ENCODE measurements at regions not wholly inside any gene's neighbourhood (a gene's known extent, or its start where the extent isn't known, plus 50 kb on each side); places are given as distances from the start of the nearest gene placed in this dataset.
"Not testable (repeated sequence)": the region's sequence is repeated elsewhere in the genome, so short reads cannot be mapped to it uniquely, and the experiment has no call there.

DNA sequence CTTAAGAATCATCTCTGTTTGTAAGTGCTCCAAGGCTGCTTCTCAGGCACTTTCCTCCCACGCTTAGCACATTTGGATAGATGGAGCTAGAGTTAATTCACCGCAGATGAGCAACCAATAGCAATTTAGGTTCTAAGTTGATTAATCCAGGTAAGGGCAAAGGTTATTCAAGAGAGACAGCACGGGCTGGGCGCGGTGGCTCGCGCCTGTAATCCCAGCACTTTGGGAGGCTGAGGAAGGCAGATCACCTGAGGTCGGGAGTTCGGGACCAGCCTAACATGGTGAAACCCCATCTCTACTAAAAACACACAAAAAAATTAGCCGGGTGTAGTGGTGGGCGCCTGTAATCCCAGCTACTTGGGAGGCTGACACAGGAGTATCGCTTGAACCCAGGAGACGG is 54.5 kb upstream of the UNC13C start:
- DNase-seq (ENCODE audit: extremely low spot score, unreplicated experiment); H3K4me3 Mint-ChIP-seq (ENCODE audit: unreplicated experiment); H3K27ac Mint-ChIP-seq (ENCODE audit: unreplicated experiment); H3K4me1 Mint-ChIP-seq (ENCODE audit: unreplicated experiment); H3K36me3 Mint-ChIP-seq (ENCODE audit: unreplicated experiment); H3K27me3 Mint-ChIP-seq (ENCODE audit: unreplicated experiment): not testable (repeated sequence)
- peaks cover 15% of the 10 kb centered on the region for H3K9me3 Mint-ChIP-seq (ENCODE audit: unreplicated experiment)

DNA sequence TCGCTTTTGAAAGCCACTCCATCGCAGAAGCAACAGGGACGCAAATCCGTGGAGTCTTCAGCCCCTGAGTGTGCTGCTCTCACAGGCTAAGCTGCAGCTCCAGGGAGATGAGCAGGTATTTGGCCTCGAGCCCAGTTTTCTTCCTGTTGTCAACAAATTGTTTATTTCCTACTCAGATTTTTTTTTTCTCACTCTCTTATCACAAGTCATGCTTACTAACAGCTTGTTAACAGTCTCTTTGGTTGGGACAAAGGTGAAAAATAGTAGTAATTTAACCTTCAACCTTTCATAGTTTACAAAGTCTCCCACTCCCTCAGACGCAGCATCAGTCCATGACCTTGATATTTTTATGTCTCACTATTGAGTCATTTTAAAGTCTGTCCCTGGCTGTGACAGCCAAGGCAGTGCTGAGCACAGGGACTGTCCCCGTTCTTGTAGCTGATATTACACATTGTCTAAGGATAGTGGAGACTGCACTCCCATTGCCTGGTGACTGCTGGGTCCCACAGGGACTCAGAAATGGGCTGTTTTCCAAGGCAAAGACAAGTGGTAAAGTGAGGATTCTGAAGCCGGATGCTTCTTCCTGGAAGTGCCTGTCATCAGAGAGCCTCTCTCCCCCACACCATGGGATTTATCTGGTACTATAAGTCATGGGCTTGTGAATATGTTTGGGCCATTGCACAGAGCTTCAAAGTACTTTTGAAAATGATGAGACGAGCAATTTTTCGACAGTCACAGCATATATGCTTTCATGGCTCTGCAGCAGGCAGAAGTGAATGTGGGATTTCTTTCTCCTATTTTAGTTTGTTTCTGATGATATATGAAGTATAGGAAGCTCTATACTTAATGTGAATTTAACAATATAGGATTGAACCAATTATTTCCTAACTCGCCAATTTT is 59.8 kb upstream of the UNC13C start:
- TF ChIP-seq, protein P1, sequence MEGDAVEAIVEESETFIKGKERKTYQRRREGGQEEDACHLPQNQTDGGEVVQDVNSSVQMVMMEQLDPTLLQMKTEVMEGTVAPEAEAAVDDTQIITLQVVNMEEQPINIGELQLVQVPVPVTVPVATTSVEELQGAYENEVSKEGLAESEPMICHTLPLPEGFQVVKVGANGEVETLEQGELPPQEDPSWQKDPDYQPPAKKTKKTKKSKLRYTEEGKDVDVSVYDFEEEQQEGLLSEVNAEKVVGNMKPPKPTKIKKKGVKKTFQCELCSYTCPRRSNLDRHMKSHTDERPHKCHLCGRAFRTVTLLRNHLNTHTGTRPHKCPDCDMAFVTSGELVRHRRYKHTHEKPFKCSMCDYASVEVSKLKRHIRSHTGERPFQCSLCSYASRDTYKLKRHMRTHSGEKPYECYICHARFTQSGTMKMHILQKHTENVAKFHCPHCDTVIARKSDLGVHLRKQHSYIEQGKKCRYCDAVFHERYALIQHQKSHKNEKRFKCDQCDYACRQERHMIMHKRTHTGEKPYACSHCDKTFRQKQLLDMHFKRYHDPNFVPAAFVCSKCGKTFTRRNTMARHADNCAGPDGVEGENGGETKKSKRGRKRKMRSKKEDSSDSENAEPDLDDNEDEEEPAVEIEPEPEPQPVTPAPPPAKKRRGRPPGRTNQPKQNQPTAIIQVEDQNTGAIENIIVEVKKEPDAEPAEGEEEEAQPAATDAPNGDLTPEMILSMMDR (IDR thresholded peaks at IDR 0.05): no peak
- DNase-seq (ENCODE audit: extremely low spot score, unreplicated experiment): no peak
- peaks cover 3% of the 10 kb centered on the region for H3K27me3 Mint-ChIP-seq (ENCODE audit: unreplicated experiment)
- H3K27ac Mint-ChIP-seq (ENCODE audit: unreplicated experiment): no peak overlapping the region
- no peaks in the 10 kb centered on the region for H3K9me3 Mint-ChIP-seq (ENCODE audit: unreplicated experiment)
- H3K4me1 Mint-ChIP-seq (ENCODE audit: unreplicated experiment): no peaks in the 10 kb centered on the region
- no peak overlapping the region for H3K4me3 Mint-ChIP-seq (ENCODE audit: unreplicated experiment)
- H3K36me3 Mint-ChIP-seq (ENCODE audit: unreplicated experiment): no peaks in the 10 kb centered on the region

DNA sequence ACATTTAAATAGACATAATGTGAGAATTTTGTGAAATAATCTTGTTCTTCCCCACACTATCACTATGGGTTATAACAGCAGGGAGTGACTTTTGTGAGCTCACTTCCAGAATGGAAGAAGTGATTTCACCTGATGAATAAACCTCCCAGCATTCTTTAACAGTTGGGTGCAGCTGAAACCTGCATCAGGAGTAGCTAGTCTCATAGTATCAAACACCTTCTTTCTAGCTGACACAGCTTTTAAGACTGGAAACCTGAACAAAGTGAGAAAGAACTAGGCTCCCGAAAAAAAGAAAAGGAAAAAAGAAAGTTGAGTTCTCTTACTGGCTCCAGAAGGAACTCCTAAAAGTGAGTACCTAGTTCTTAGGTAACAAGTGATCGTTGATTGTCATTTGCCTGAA is 61.1 kb upstream of the UNC13C start:
- no peaks in the 10 kb centered on the region for H3K36me3 Mint-ChIP-seq (ENCODE audit: unreplicated experiment)
- no peaks in the 10 kb centered on the region for H3K4me1 Mint-ChIP-seq (ENCODE audit: unreplicated experiment)
- DNase-seq (ENCODE audit: extremely low spot score, unreplicated experiment): no peak
- no peak overlapping the region for H3K4me3 Mint-ChIP-seq (ENCODE audit: unreplicated experiment)
- TF ChIP-seq, protein P1 (IDR thresholded peaks at IDR 0.05): no peak
- no peaks in the 10 kb centered on the region for H3K9me3 Mint-ChIP-seq (ENCODE audit: unreplicated experiment)
- H3K27me3 Mint-ChIP-seq (ENCODE audit: unreplicated experiment): peaks cover 3% of the 10 kb centered on the region
- no peak overlapping the region for H3K27ac Mint-ChIP-seq (ENCODE audit: unreplicated experiment)

DNA sequence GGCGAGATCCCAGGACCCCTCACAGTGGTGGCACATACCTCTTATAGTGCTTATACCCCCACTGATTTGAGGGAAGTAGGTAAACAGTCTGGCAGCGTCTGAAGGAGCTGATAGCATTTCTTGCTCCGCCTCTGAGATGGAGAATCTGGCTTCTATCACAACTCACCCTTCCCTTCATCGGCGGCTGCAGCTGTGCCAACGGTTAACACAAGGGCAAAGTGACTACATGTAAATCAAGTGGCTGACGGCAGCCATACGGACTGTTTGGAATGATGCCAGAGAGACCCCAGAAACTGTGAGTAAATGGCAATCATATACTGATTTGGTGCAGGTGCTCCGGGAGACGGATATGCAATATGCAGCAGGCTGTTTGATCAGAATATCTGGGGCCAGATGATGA is 66.8 kb upstream of the UNC13C start:
- no peak overlapping the region for H3K4me3 Mint-ChIP-seq (ENCODE audit: unreplicated experiment)
- DNase-seq (ENCODE audit: extremely low spot score, unreplicated experiment): no peak
- H3K36me3 Mint-ChIP-seq (ENCODE audit: unreplicated experiment): no peaks in the 10 kb centered on the region
- no peaks in the 10 kb centered on the region for H3K9me3 Mint-ChIP-seq (ENCODE audit: unreplicated experiment)
- TF ChIP-seq, protein P1 (IDR thresholded peaks at IDR 0.05): no peak
- no peak overlapping the region for H3K27ac Mint-ChIP-seq (ENCODE audit: unreplicated experiment)
- H3K27me3 Mint-ChIP-seq (ENCODE audit: unreplicated experiment): no peaks in the 10 kb centered on the region
- no peaks in the 10 kb centered on the region for H3K4me1 Mint-ChIP-seq (ENCODE audit: unreplicated experiment)

DNA sequence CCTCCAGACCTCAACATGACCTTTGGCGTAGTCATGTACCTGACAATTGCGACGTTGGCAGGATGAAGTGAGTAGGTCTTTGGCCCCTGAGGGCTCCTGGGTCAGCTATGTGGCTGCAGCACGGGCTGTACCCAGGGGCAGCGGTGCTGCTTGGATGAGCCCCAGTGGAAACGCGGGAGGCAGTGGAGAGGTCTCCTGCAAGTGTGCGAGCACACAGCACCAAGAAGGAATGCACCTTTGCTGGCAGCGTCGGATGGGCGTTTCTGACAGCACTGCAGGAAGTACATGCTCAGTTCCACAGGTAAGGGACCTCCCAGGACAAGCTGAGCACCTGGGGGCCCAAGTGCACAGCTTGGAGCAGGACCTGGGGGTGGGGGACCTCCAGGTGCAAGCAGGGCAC is 67.4 kb upstream of the UNC13C start:
- H3K27ac Mint-ChIP-seq (ENCODE audit: unreplicated experiment): no peak overlapping the region

More for the DNA sequence above, 67.4 kb upstream of the UNC13C start:
- no peak overlapping the region for H3K4me3 Mint-ChIP-seq (ENCODE audit: unreplicated experiment)
- no peaks in the 10 kb centered on the region for H3K9me3 Mint-ChIP-seq (ENCODE audit: unreplicated experiment)
- DNase-seq (ENCODE audit: extremely low spot score, unreplicated experiment): no peak
- H3K36me3 Mint-ChIP-seq (ENCODE audit: unreplicated experiment): no peaks in the 10 kb centered on the region
- no peaks in the 10 kb centered on the region for H3K4me1 Mint-ChIP-seq (ENCODE audit: unreplicated experiment)
- H3K27me3 Mint-ChIP-seq (ENCODE audit: unreplicated experiment): no peaks in the 10 kb centered on the region
- TF ChIP-seq, protein P1 (IDR thresholded peaks at IDR 0.05): no peak

All from osteocyte (in vitro differentiated cells).